ENCODE measurements at regions not wholly inside any gene's neighbourhood (a gene's known extent, or its start where the extent isn't known, plus 50 kb on each side); places are given as distances from the start of the nearest gene placed in this dataset.

- Histone ChIP-seq H3K4me3 (replicated peaks; ENCODE audit: insufficient read depth, low read length) (no peak overlapping the region), H3K27ac (replicated peaks) (no peak overlapping the region), H3K27me3 (ENCODE audit: insufficient read depth, poor library complexity, severe bottlenecking) (no peaks in the 10 kb centered on the region)
- no peak for DNase-seq (ENCODE audit: low read depth in 1 of 2, low spot score in 1 of 2)
- no peak for TF ChIP-seq GABPA (IDR thresholded peaks at IDR 0.05; ENCODE audit: low read depth)
- TF ChIP-seq SPI1 (IDR thresholded peaks at IDR 0.05; ENCODE audit: borderline replicate concordance, low read depth): no peak
- TF ChIP-seq POLR2AphosphoS5 (IDR thresholded peaks at IDR 0.05; ENCODE audit: low read depth): no peak
- TF ChIP-seq CTCF (IDR thresholded peaks at IDR 0.05; ENCODE audit: insufficient read depth, low read length): no peak
- no peak for TF ChIP-seq REST (IDR thresholded peaks at IDR 0.05; ENCODE audit: insufficient replicate concordance, low read depth)
These were observed 822.4 kb downstream of the KCNT2 start for GRCh38 chr1:195785830-195786229.

GRCh38 chr1:195773931-195774330 is 834.3 kb downstream of the KCNT2 start:
- Histone ChIP-seq H3K4me3 (replicated peaks; ENCODE audit: insufficient read depth, low read length) (no peak overlapping the region), H3K27me3 (ENCODE audit: insufficient read depth, poor library complexity, severe bottlenecking) (no peaks in the 10 kb centered on the region), H3K27ac (replicated peaks) (no peak overlapping the region)
- TF ChIP-seq REST (IDR thresholded peaks at IDR 0.05; ENCODE audit: insufficient replicate concordance, low read depth) (no peak), GABPA (IDR thresholded peaks at IDR 0.05; ENCODE audit: low read depth) (no peak), CTCF (IDR thresholded peaks at IDR 0.05; ENCODE audit: insufficient read depth, low read length) (no peak), POLR2AphosphoS5 (IDR thresholded peaks at IDR 0.05; ENCODE audit: low read depth) (no peak), SPI1 (IDR thresholded peaks at IDR 0.05; ENCODE audit: borderline replicate concordance, low read depth) (no peak)
- no peak for DNase-seq (ENCODE audit: low read depth in 1 of 2, low spot score in 1 of 2)

- DNase-seq (ENCODE audit: low read depth in 1 of 2, low spot score in 1 of 2): no peak
- H3K27me3 ChIP-seq (ENCODE audit: insufficient read depth, poor library complexity, severe bottlenecking): no peaks in the 10 kb centered on the region
- TF ChIP-seq CTCF (IDR thresholded peaks at IDR 0.05; ENCODE audit: insufficient read depth, low read length) (no peak), GABPA (IDR thresholded peaks at IDR 0.05; ENCODE audit: low read depth) (no peak), POLR2AphosphoS5 (IDR thresholded peaks at IDR 0.05; ENCODE audit: low read depth) (no peak), REST (IDR thresholded peaks at IDR 0.05; ENCODE audit: insufficient replicate concordance, low read depth) (no peak), SPI1 (IDR thresholded peaks at IDR 0.05; ENCODE audit: borderline replicate concordance, low read depth) (no peak)
- H3K27ac ChIP-seq (replicated peaks): no peak overlapping the region
- no peak overlapping the region for H3K4me3 ChIP-seq (replicated peaks; ENCODE audit: insufficient read depth, low read length)
These were observed 838.8 kb downstream of the KCNT2 start for GRCh38 chr1:195769461-195769860.

Data from HL-60 (cell line).